Activated CD4-positive, alpha-beta T cell treated with anti-CD3 and anti-CD28 coated beads, Interleukin-2, amount 10 ng/mL, durations not matched to agents 24 days and 14 days (primary cell): ENCODE measurements at regions not wholly inside any gene's neighbourhood (a gene's known extent, or its start where the extent isn't known, plus 50 kb on each side); places are given as distances from the start of the nearest gene placed in this dataset.
"Not testable (repeated sequence)": the region's sequence is repeated elsewhere in the genome, so short reads cannot be mapped to it uniquely, and the experiment has no call there.

Source experiments
- DNase-seq: peaks from one replicate; pipeline ENCODE4 v3.0.0; 2022
- H3K27ac Mint-ChIP-seq: one replicate; pipeline ENCODE4 v1.8.0; 2022; ENCODE audit warnings: mild to moderate bottlenecking, mixed read lengths
- H3K27me3 Mint-ChIP-seq: one replicate; pipeline ENCODE4 v1.8.0; 2022; ENCODE audit warnings: mixed read lengths
- H3K36me3 Mint-ChIP-seq: one replicate; pipeline ENCODE4 v1.8.0; 2022; ENCODE audit warnings: low read depth, mild to moderate bottlenecking, mixed read lengths
- H3K4me1 Mint-ChIP-seq: one replicate; pipeline ENCODE4 v1.8.0; 2021; ENCODE audit warnings: mixed read lengths
- H3K4me3 Mint-ChIP-seq: one replicate; pipeline ENCODE4 v1.8.0; 2022; ENCODE audit warnings: mild to moderate bottlenecking, moderate library complexity, mixed read lengths
- H3K9me3 Mint-ChIP-seq: one replicate; pipeline ENCODE4 v1.8.0; 2021; ENCODE audit warnings: mixed read lengths
- intact Hi-C: fragments of 100-400 bp; cut with micrococcal nuclease; formaldehyde crosslinking; loops from one replicate; pipeline ENCODE4 v1.15.1; 2023

GRCh38 chr1:221565711-221566110, 176.2 kb downstream of the DUSP10 start:
- no peak overlapping the region for H3K4me3 Mint-ChIP-seq
- intact Hi-C loops: no loop called here
- H3K9me3 Mint-ChIP-seq: no peaks in the 10 kb centered on the region
- no peaks in the 10 kb centered on the region for H3K36me3 Mint-ChIP-seq
- H3K27ac Mint-ChIP-seq: no peak overlapping the region
- H3K4me1 Mint-ChIP-seq: no peaks in the 10 kb centered on the region
- H3K27me3 Mint-ChIP-seq: peaks cover 20% of the 10 kb centered on the region
- no peak for DNase-seq

- H3K9me3 Mint-ChIP-seq: no peaks in the 10 kb centered on the region
- no peaks in the 10 kb centered on the region for H3K36me3 Mint-ChIP-seq
- H3K4me3 Mint-ChIP-seq: no peak overlapping the region
- no peaks in the 10 kb centered on the region for H3K4me1 Mint-ChIP-seq
- H3K27ac Mint-ChIP-seq: no peak overlapping the region
- DNase-seq: no peak
- intact Hi-C loops: no loop called here
- peaks cover 20% of the 10 kb centered on the region for H3K27me3 Mint-ChIP-seq
Measured at GRCh38 chr1:221567859-221568507, 173.9 kb downstream of the DUSP10 start.

- Mint-ChIP-seq H3K36me3 (no peaks in the 10 kb centered on the region), H3K4me3 (no peak overlapping the region), H3K4me1 (no peaks in the 10 kb centered on the region), H3K9me3 (no peaks in the 10 kb centered on the region), H3K27ac (no peak overlapping the region), H3K27me3 (peaks cover 7% of the 10 kb centered on the region)
- DNase-seq: no peak
- intact Hi-C loops: no loop called here
Measured at GRCh38 chr1:221573756-221574155, 168.1 kb downstream of the DUSP10 start.

- intact Hi-C loops: no loop called here
- H3K27me3 Mint-ChIP-seq: peaks cover 4% of the 10 kb centered on the region
- H3K27ac Mint-ChIP-seq: no peak overlapping the region
Measured at GRCh38 chr1:221574529-221574928, 167.4 kb downstream of the DUSP10 start.

GRCh38 chr1:221575605-221576004, 166.3 kb downstream of the DUSP10 start:
- no peak overlapping the region for H3K4me3 Mint-ChIP-seq
- H3K36me3 Mint-ChIP-seq: no peaks in the 10 kb centered on the region
- no peaks in the 10 kb centered on the region for H3K4me1 Mint-ChIP-seq
- intact Hi-C loops: no loop called here
- peaks cover 2% of the 10 kb centered on the region for H3K27me3 Mint-ChIP-seq
- H3K9me3 Mint-ChIP-seq: no peaks in the 10 kb centered on the region
- H3K27ac Mint-ChIP-seq: no peak overlapping the region
- no peak for DNase-seq

More at GRCh38 chr1:221574529-221574928, 167.4 kb downstream of the DUSP10 start:
- Mint-ChIP-seq H3K4me3 (no peak overlapping the region), H3K9me3 (no peaks in the 10 kb centered on the region), H3K36me3 (no peaks in the 10 kb centered on the region), H3K4me1 (no peaks in the 10 kb centered on the region)
- DNase-seq: no peak

- no peaks in the 10 kb centered on the region for H3K4me1 Mint-ChIP-seq
- H3K27ac Mint-ChIP-seq: no peak overlapping the region
- no peak for DNase-seq
- no peak overlapping the region for H3K4me3 Mint-ChIP-seq
- intact Hi-C loops: no loop called here
- H3K27me3 Mint-ChIP-seq: peaks cover 2% of the 10 kb centered on the region
- no peaks in the 10 kb centered on the region for H3K9me3 Mint-ChIP-seq
- H3K36me3 Mint-ChIP-seq: no peaks in the 10 kb centered on the region
Measured at GRCh38 chr1:221576268-221576667, 165.6 kb downstream of the DUSP10 start.

GRCh38 chr1:221583465-221583864, 158.4 kb downstream of the DUSP10 start:
- Mint-ChIP-seq H3K27ac (no peak overlapping the region), H3K27me3 (peaks cover 23% of the 10 kb centered on the region), H3K4me3 (no peak overlapping the region), H3K4me1 (no peaks in the 10 kb centered on the region), H3K36me3 (no peaks in the 10 kb centered on the region), H3K9me3 (peaks cover 3% of the 10 kb centered on the region)
- no peak for DNase-seq
- intact Hi-C loops: no loop called here

GRCh38 chr1:221587013-221587412, 154.9 kb downstream of the DUSP10 start:
- not testable (repeated sequence) for H3K9me3 Mint-ChIP-seq, DNase-seq

GRCh38 chr1:221591250-221591649, 150.6 kb downstream of the DUSP10 start:
- H3K27me3 Mint-ChIP-seq, H3K4me3 Mint-ChIP-seq, H3K4me1 Mint-ChIP-seq, intact Hi-C loops, H3K36me3 Mint-ChIP-seq, H3K27ac Mint-ChIP-seq, H3K9me3 Mint-ChIP-seq, DNase-seq: not testable (repeated sequence)

More at GRCh38 chr1:221587013-221587412, 154.9 kb downstream of the DUSP10 start:
- intact Hi-C loops, H3K4me3 Mint-ChIP-seq, H3K4me1 Mint-ChIP-seq, H3K27ac Mint-ChIP-seq, H3K36me3 Mint-ChIP-seq: not testable (repeated sequence)
- H3K27me3 Mint-ChIP-seq: peaks cover 22% of the 10 kb centered on the region

- no peaks in the 10 kb centered on the region for H3K36me3 Mint-ChIP-seq
- no peaks in the 10 kb centered on the region for H3K4me1 Mint-ChIP-seq
- H3K27ac Mint-ChIP-seq: no peak overlapping the region
- peaks cover 1% of the 10 kb centered on the region for H3K27me3 Mint-ChIP-seq
- peaks cover 4% of the 10 kb centered on the region for H3K9me3 Mint-ChIP-seq
- DNase-seq: no peak
- intact Hi-C loops: no loop called here
- no peak overlapping the region for H3K4me3 Mint-ChIP-seq
Measured at GRCh38 chr1:221594576-221594975, 147.3 kb downstream of the DUSP10 start.

GRCh38 chr1:221598122-221598521, 143.8 kb downstream of the DUSP10 start:
- Mint-ChIP-seq H3K4me3 (no peak overlapping the region), H3K4me1 (no peaks in the 10 kb centered on the region), H3K27me3 (peaks cover 4% of the 10 kb centered on the region), H3K36me3 (no peaks in the 10 kb centered on the region), H3K27ac (no peak overlapping the region), H3K9me3 (peaks cover 4% of the 10 kb centered on the region)
- intact Hi-C loops: no loop called here
- DNase-seq: no peak

GRCh38 chr1:221601166-221601565, 140.7 kb downstream of the DUSP10 start:
- Mint-ChIP-seq H3K36me3 (no peaks in the 10 kb centered on the region), H3K4me3 (no peak overlapping the region), H3K27me3 (peaks cover 4% of the 10 kb centered on the region), H3K4me1 (no peaks in the 10 kb centered on the region), H3K27ac (no peak overlapping the region), H3K9me3 (peaks cover 4% of the 10 kb centered on the region)
- DNase-seq: no peak
- intact Hi-C loops: no loop called here

GRCh38 chr1:221602830-221603229, 139.1 kb downstream of the DUSP10 start:
- peaks cover 4% of the 10 kb centered on the region for H3K9me3 Mint-ChIP-seq
- no peak overlapping the region for H3K4me3 Mint-ChIP-seq
- intact Hi-C loops: no loop called here
- no peak overlapping the region for H3K27ac Mint-ChIP-seq
- no peak for DNase-seq
- H3K36me3 Mint-ChIP-seq: no peaks in the 10 kb centered on the region
- H3K4me1 Mint-ChIP-seq: no peaks in the 10 kb centered on the region
- peaks cover 4% of the 10 kb centered on the region for H3K27me3 Mint-ChIP-seq

GRCh38 chr1:221604390-221604789, 137.5 kb downstream of the DUSP10 start:
- H3K9me3 Mint-ChIP-seq, H3K27me3 Mint-ChIP-seq, DNase-seq, H3K27ac Mint-ChIP-seq, H3K36me3 Mint-ChIP-seq, H3K4me1 Mint-ChIP-seq, intact Hi-C loops, H3K4me3 Mint-ChIP-seq: not testable (repeated sequence)

GRCh38 chr1:221604948-221605347, 136.9 kb downstream of the DUSP10 start:
- Mint-ChIP-seq H3K27ac (no peak overlapping the region), H3K4me1 (no peaks in the 10 kb centered on the region), H3K9me3 (no peaks in the 10 kb centered on the region), H3K4me3 (no peak overlapping the region), H3K27me3 (peaks cover 4% of the 10 kb centered on the region), H3K36me3 (no peaks in the 10 kb centered on the region)
- intact Hi-C loops: no loop called here
- no peak for DNase-seq
